ENCODE measurements at regions not wholly inside any gene's neighbourhood (a gene's known extent, or its start where the extent isn't known, plus 50 kb on each side); places are given as distances from the start of the nearest gene placed in this dataset.

DNA sequence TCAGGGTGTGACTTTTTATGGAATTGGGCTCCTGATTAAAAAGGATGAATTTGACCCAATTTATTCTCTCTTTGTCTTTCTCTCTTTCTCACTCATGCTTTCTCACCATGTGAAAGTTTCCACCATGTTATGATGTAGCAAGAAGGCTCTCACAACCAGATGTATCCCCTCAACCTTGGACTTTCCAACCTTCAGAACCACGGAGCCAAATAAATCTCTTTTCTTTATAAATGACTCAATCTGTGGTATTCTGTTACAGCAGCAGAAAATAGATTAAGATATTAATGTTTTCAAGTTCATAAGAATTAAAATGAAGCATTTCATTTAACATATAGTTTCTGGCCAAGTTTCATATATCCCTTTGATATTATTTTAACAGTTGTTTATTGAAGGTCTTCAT lies 698.5 kb downstream of the TRAM1L1 start:
- WGBS, 2 donors (ENCODE audit: low coverage in 1 of 2): 43 to 52% methylated on average over 1 of the region's 1 CpG
- TF ChIP-seq POLR2AphosphoS5 (IDR thresholded peaks at IDR 0.05): no peak
- TF ChIP-seq, protein P1, sequence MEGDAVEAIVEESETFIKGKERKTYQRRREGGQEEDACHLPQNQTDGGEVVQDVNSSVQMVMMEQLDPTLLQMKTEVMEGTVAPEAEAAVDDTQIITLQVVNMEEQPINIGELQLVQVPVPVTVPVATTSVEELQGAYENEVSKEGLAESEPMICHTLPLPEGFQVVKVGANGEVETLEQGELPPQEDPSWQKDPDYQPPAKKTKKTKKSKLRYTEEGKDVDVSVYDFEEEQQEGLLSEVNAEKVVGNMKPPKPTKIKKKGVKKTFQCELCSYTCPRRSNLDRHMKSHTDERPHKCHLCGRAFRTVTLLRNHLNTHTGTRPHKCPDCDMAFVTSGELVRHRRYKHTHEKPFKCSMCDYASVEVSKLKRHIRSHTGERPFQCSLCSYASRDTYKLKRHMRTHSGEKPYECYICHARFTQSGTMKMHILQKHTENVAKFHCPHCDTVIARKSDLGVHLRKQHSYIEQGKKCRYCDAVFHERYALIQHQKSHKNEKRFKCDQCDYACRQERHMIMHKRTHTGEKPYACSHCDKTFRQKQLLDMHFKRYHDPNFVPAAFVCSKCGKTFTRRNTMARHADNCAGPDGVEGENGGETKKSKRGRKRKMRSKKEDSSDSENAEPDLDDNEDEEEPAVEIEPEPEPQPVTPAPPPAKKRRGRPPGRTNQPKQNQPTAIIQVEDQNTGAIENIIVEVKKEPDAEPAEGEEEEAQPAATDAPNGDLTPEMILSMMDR (IDR thresholded peaks at IDR 0.05): no peak
- TF ChIP-seq POLR2A (IDR thresholded peaks at IDR 0.05): no peak
- TF ChIP-seq EP300 (IDR thresholded peaks at IDR 0.05; ENCODE audit: low read depth): no peak
- in situ Hi-C loops (cut with MboI; ENCODE audit: low pct_ligation_motif_present in 1 of 4, low pct_unique_long_range_greater_than_20kb in 1 of 4, low sequenced_read_pairs in 3 of 4): no loop called here
- Histone ChIP-seq H3K27me3 (no peaks in the 10 kb centered on the region), H3K9me3 (no peaks in the 10 kb centered on the region), H3K4me1 (no peaks in the 10 kb centered on the region), H3K4me3 (no peak overlapping the region), H3K36me3 (no peaks in the 10 kb centered on the region), H3K27ac (no peak overlapping the region)
- DNase-seq: no peak
- intact Hi-C loops (cut with DNase I; ENCODE audit: low total_unique reads): no loop called here

DNA sequence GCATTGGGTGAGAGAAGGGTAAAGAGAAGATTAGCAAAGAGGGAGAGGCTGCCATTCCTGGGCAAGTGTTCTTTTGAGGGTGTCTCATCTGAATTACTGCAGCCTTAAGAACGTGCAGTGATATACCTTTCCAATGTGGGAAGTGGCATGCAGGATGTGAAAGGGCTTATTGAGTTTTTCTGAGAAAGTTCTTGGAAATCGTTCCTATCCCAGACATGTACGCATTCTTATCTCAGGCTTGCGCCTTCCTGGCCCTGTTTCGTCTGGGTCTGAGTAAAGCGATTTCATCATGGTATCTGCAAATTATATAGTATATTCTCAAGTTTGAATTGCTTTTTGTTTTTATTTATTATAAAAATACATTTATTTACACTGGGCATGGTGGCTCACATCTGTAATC lies 699.8 kb downstream of the TRAM1L1 start:
- Histone ChIP-seq H3K36me3 (no peaks in the 10 kb centered on the region), H3K4me1 (no peaks in the 10 kb centered on the region), H3K9me3 (no peaks in the 10 kb centered on the region), H3K4me3 (no peak overlapping the region), H3K27ac (no peak overlapping the region), H3K27me3 (no peaks in the 10 kb centered on the region)
- intact Hi-C loops (cut with DNase I; ENCODE audit: low total_unique reads) (no loop called here), in situ Hi-C loops (cut with MboI; ENCODE audit: low pct_ligation_motif_present in 1 of 4, low pct_unique_long_range_greater_than_20kb in 1 of 4, low sequenced_read_pairs in 3 of 4) (no loop called here)
- DNase-seq: no peak
- TF ChIP-seq POLR2AphosphoS5 (IDR thresholded peaks at IDR 0.05): no peak
- no peak for TF ChIP-seq EP300 (IDR thresholded peaks at IDR 0.05; ENCODE audit: low read depth)
- TF ChIP-seq POLR2A (IDR thresholded peaks at IDR 0.05): no peak
- TF ChIP-seq, protein P1 (IDR thresholded peaks at IDR 0.05): no peak
- 82 to 83% methylated on average over 6 of the region's 6 CpGs for WGBS, 2 donors (ENCODE audit: low coverage in 1 of 2)

DNA sequence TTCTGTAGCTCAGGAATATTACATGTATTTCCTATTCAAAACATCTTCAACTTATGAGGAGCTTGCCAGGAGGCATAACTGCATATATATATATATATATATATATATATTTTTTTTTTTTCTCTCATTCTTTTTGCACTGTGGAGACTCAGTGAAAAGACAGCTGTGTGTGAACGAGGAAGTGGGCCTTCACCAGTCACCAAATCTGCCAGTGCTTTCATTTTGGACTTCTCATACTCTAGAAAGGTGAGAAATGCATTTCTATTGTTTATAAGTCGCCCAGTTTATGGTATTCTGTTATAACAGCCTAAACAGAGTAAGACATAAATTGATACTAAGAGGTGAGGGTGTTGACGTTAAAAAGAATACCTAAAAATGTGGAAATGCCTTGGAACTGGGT lies 710.6 kb downstream of the TRAM1L1 start:
- WGBS, 2 donors (ENCODE audit: low coverage in 1 of 2): 73 to 76% methylated on average over 3 of the region's 3 CpGs
- Histone ChIP-seq H3K9me3 (peaks cover 0 to 4% of the 10 kb centered on the region in 2 donors), H3K4me3 (no peak overlapping the region), H3K27ac (no peak overlapping the region), H3K4me1 (no peaks in the 10 kb centered on the region), H3K36me3 (no peaks in the 10 kb centered on the region), H3K27me3 (no peaks in the 10 kb centered on the region)
- intact Hi-C loops (cut with DNase I; ENCODE audit: low total_unique reads): no loop called here
- no peak for DNase-seq
- in situ Hi-C loops (cut with MboI; ENCODE audit: low pct_ligation_motif_present in 1 of 4, low pct_unique_long_range_greater_than_20kb in 1 of 4, low sequenced_read_pairs in 3 of 4): loop anchor here in 1 of 4 donors (25.0 kb wide), 1 partner anchor 1837 kb away; no protein-coding TSS in a partner anchor
- TF ChIP-seq EP300 (IDR thresholded peaks at IDR 0.05; ENCODE audit: low read depth): no peak
- no peak for TF ChIP-seq POLR2A (IDR thresholded peaks at IDR 0.05)
- TF ChIP-seq, protein P1 (IDR thresholded peaks at IDR 0.05): no peak
- TF ChIP-seq POLR2AphosphoS5 (IDR thresholded peaks at IDR 0.05): no peak

DNA sequence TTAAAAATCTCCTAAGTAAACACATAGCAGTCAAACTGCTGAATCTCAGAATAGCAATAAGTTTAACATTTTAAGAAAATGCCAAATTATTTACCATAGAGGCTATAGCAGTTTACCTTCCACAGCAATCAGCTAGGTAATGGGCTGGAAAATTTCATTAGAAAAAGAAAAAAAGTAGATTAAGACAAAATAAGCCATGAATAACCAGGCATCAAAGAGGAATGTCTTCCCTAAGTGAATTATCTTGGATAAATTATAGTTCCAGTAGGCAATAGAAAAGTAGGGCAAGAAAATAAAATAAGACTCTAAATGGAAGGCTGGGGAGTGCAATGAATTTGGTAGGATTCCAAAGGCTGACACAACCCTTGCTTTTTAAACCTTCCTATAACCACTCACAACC lies 722.8 kb downstream of the TRAM1L1 start:
- intact Hi-C loops (cut with DNase I; ENCODE audit: low total_unique reads) (no loop called here), in situ Hi-C loops (cut with MboI; ENCODE audit: low pct_ligation_motif_present in 1 of 4, low pct_unique_long_range_greater_than_20kb in 1 of 4, low sequenced_read_pairs in 3 of 4) (loop anchor here in 1 of 4 donors (25.0 kb wide), 1 partner anchor 1850 kb away; no protein-coding TSS in a partner anchor)
- no peak for TF ChIP-seq EP300 (IDR thresholded peaks at IDR 0.05; ENCODE audit: low read depth)
- DNase-seq: no peak
- no peaks in the 10 kb centered on the region for H3K4me1 ChIP-seq
- no peak overlapping the region for H3K27ac ChIP-seq
- no peaks in the 10 kb centered on the region for H3K27me3 ChIP-seq
- H3K36me3 ChIP-seq: no peaks in the 10 kb centered on the region
- no peaks in the 10 kb centered on the region for H3K9me3 ChIP-seq
- no peak overlapping the region for H3K4me3 ChIP-seq

DNA sequence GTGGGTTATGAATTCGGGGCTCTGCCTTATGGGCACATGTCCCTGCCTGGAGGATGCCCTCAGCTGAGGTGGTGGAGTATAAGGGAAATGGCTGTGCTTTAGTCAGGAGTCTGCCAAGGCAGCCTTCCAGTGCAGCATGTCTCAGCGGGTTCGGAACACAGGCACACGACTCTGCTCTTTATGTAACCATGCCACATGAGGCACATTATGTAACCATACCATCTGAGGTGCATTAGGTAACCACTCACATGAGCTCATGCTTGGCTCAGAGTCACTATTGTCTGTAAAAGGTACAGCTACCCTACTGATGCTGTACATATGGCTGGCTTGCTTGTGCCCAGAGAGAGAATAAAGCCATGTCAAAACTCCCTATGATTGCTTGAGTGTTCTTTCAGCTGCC lies 723.6 kb downstream of the TRAM1L1 start:
- Histone ChIP-seq H3K4me1 (no peaks in the 10 kb centered on the region), H3K27ac (no peak overlapping the region), H3K27me3 (no peaks in the 10 kb centered on the region), H3K9me3 (no peaks in the 10 kb centered on the region), H3K4me3 (no peak overlapping the region), H3K36me3 (no peaks in the 10 kb centered on the region)
- no peak for DNase-seq
- TF ChIP-seq EP300 (IDR thresholded peaks at IDR 0.05; ENCODE audit: low read depth): no peak
- TF ChIP-seq POLR2AphosphoS5 (IDR thresholded peaks at IDR 0.05): no peak
- TF ChIP-seq, protein P1 (IDR thresholded peaks at IDR 0.05): no peak
- TF ChIP-seq POLR2A (IDR thresholded peaks at IDR 0.05): no peak
- WGBS, 2 donors (ENCODE audit: low coverage in 1 of 2): 72 to 83% methylated on average over 1 to 4 of the region's 4 CpGs
- in situ Hi-C loops (cut with MboI; ENCODE audit: low pct_ligation_motif_present in 1 of 4, low pct_unique_long_range_greater_than_20kb in 1 of 4, low sequenced_read_pairs in 3 of 4): loop anchor here in 1 of 4 donors (25.0 kb wide), 1 partner anchor 1851 kb away; no protein-coding TSS in a partner anchor
- intact Hi-C loops (cut with DNase I; ENCODE audit: low total_unique reads): no loop called here

All from transverse colon (tissue), 4 donors.